ENCODE measurements at regions not wholly inside any gene's neighbourhood (a gene's known extent, or its start where the extent isn't known, plus 50 kb on each side); places are given as distances from the start of the nearest gene placed in this dataset.

- TF ChIP-seq CTCF (IDR thresholded peaks at IDR 0.05), result no peak
- TF ChIP-seq POLR2A (IDR thresholded peaks at IDR 0.05), result no peak
Measured at GRCh38 chr5:72658161-72658560, 151.0 kb upstream of the ZNF366 start.

Measured in ovary (tissue), 3 donors.